Keratinocyte (primary cell): ENCODE measurements at regions not wholly inside any gene's neighbourhood (a gene's known extent, or its start where the extent isn't known, plus 50 kb on each side); places are given as distances from the start of the nearest gene placed in this dataset.

Source experiments
- DNase-seq: peaks from one replicate; pipeline ENCODE4 v3.0.0-alpha.2; 2011; ENCODE audit warnings: low read depth, missing footprints, low spot score
- FAIRE-seq: peaks from 2 replicates; lab custom pipeline; 2011; peaks lifted over from hg19 to GRCh38; lab: Jason Lieb, UNC
- H2AFZ ChIP-seq: 2 replicates; pipeline ENCODE4 v1.6.0; 2012; ENCODE audit warnings: low read length, control low read depth, inconsistent platforms; ENCODE audit not compliant: control insufficient read depth
- H3K27ac ChIP-seq: 2 replicates; pipeline ENCODE4 v1.5.1; 2011; ENCODE audit warnings: low read length; ENCODE audit not compliant: control insufficient read depth, insufficient read depth
- H3K27me3 ChIP-seq: 3 replicates; pipeline ENCODE4 v1.6.0; 2011; ENCODE audit warnings: low read length; ENCODE audit not compliant: control insufficient read depth, insufficient read depth; ENCODE audit errors: extremely low read depth
- H3K36me3 ChIP-seq, 2 experiments: 2 replicates in 1 of 2; 3 replicates in 1 of 2; pipeline ENCODE4 v1.5.1; 2011; ENCODE audit warnings: low read length in 2 of 2, mild to moderate bottlenecking in 1 of 2; ENCODE audit not compliant: control insufficient read depth in 2 of 2, insufficient read depth in 2 of 2; ENCODE audit errors: extremely low read depth in 1 of 2
- H3K4me1 ChIP-seq: 3 replicates; pipeline ENCODE4 v1.5.1; 2011; ENCODE audit warnings: low read length; ENCODE audit not compliant: control insufficient read depth, insufficient read depth; ENCODE audit errors: extremely low read depth
- H3K4me2 ChIP-seq: 3 replicates; pipeline ENCODE4 v1.6.0; 2011; ENCODE audit warnings: low read depth, low read length; ENCODE audit not compliant: control insufficient read depth, insufficient read depth; ENCODE audit errors: extremely low read depth
- H3K4me3 ChIP-seq, 3 experiments: fragments of 200-600 bp in 1 of 3; sonication (generic) in 1 of 3; 2 replicates in 2 of 3; 3 replicates in 1 of 3; pipeline ENCODE4 v1.5.1; 2011 to 2016; ENCODE audit warnings: low read length in 3 of 3, mild to moderate bottlenecking in 3 of 3, control low read depth in 2 of 3, inconsistent platforms in 1 of 3, low read depth in 1 of 3, mixed read lengths in 1 of 3, mixed run types in 1 of 3, moderate library complexity in 1 of 3; ENCODE audit not compliant: control insufficient read depth in 2 of 3, insufficient read depth in 2 of 3; ENCODE audit errors: extremely low read depth in 1 of 3
- H3K79me2 ChIP-seq: 2 replicates; pipeline ENCODE4 v1.6.0; 2012; ENCODE audit warnings: low read length; ENCODE audit not compliant: control insufficient read depth, insufficient read depth
- H3K9ac ChIP-seq: 3 replicates; pipeline ENCODE4 v1.6.0; 2011; ENCODE audit warnings: low read length; ENCODE audit not compliant: control insufficient read depth, insufficient read depth; ENCODE audit errors: extremely low read depth
- H3K9me1 ChIP-seq: 3 replicates; pipeline ENCODE4 v1.6.0; 2011; ENCODE audit warnings: low read length; ENCODE audit not compliant: control insufficient read depth, insufficient read depth; ENCODE audit errors: extremely low read depth
- H3K9me3 ChIP-seq: 2 replicates; pipeline ENCODE4 v1.5.1; 2012; ENCODE audit warnings: low read depth, low read length; ENCODE audit not compliant: control insufficient read depth
- H4K20me1 ChIP-seq: 3 replicates; pipeline ENCODE4 v1.6.0; 2011; ENCODE audit warnings: low read length; ENCODE audit not compliant: control insufficient read depth, insufficient read depth; ENCODE audit errors: extremely low read depth
- EZH2 ChIP-seq: IDR thresholded peaks from one replicate; pipeline ENCODE4 v1.6.1; 2012; ENCODE audit warnings: inconsistent platforms, mild to moderate bottlenecking, low read length, moderate library complexity
- dilution Hi-C: fragments of 300-500 bp; cut with MboI; formaldehyde crosslinking; loops from one replicate; pipeline ENCODE4 v1.7.0; 2020; ENCODE audit warnings: low sequenced_read_pairs; ENCODE audit not compliant: extremely low pct_ligation_motif_present
- TF ChIP-seq, protein P1 (sequence below), 3 experiments: IDR thresholded peaks in 1 of 3; conservative IDR thresholded peaks in 1 of 3; optimal IDR thresholded peaks in 1 of 3; 2 replicates in 2 of 3; 3 replicates in 1 of 3; pipeline versions ENCODE3 to v1.5.1; 2011; ENCODE audit warnings: low read length in 3 of 3, mild to moderate bottlenecking in 3 of 3, moderate library complexity in 2 of 3, control low read depth in 1 of 3, inconsistent platforms in 1 of 3; ENCODE audit not compliant: insufficient read depth in 2 of 3; ENCODE audit errors: extremely low read depth in 1 of 3

DNA sequence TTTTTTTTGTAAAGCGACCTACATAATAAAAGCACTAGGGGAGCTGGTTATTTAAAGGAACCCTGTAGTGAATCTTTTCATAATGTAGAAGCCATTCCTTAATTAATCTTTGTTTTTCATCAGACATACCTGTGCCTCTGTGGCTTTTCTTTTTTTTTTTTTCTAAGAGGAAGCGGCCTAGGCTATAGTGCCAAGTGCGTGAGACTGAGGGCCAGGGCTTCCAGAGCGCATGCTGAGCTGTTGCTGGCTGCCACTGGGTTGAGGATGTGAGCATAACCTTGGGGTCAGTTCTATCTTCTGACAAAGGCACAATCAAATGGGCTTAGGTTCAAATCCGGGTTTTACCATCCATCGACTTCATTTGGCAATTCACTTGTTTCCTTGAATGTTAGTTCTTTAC lies 103.7 kb downstream of the NEUROD6 start:
- H3K4me3 ChIP-seq = no peak overlapping the region
- no peaks in the 10 kb centered on the region for H4K20me1 ChIP-seq
- no peaks in the 10 kb centered on the region for H3K79me2 ChIP-seq
- no peak overlapping the region for H3K9ac ChIP-seq
- TF ChIP-seq, protein P1, sequence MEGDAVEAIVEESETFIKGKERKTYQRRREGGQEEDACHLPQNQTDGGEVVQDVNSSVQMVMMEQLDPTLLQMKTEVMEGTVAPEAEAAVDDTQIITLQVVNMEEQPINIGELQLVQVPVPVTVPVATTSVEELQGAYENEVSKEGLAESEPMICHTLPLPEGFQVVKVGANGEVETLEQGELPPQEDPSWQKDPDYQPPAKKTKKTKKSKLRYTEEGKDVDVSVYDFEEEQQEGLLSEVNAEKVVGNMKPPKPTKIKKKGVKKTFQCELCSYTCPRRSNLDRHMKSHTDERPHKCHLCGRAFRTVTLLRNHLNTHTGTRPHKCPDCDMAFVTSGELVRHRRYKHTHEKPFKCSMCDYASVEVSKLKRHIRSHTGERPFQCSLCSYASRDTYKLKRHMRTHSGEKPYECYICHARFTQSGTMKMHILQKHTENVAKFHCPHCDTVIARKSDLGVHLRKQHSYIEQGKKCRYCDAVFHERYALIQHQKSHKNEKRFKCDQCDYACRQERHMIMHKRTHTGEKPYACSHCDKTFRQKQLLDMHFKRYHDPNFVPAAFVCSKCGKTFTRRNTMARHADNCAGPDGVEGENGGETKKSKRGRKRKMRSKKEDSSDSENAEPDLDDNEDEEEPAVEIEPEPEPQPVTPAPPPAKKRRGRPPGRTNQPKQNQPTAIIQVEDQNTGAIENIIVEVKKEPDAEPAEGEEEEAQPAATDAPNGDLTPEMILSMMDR (optimal IDR thresholded peaks at IDR 0.05 in 1 of 3, IDR thresholded peaks at IDR 0.05 in 1 of 3, conservative IDR thresholded peaks at IDR 0.05 in 1 of 3; ENCODE audit: extremely low read depth in 1 of 3, insufficient read depth in 2 of 3, low read length in 3 of 3) = no peak
- no peak for TF ChIP-seq EZH2
- no peaks in the 10 kb centered on the region for H3K9me3 ChIP-seq
- no peaks in the 10 kb centered on the region for H3K4me1 ChIP-seq
- H3K9me1 ChIP-seq = no peaks in the 10 kb centered on the region
- H2AFZ ChIP-seq = no peak overlapping the region
- H3K27me3 ChIP-seq = peaks cover 6% of the 10 kb centered on the region
- H3K4me2 ChIP-seq = no peak overlapping the region
- no peak for DNase-seq
- no peak overlapping the region for H3K27ac ChIP-seq
- dilution Hi-C loops = no loop called here
- H3K36me3 ChIP-seq = no peaks in the 10 kb centered on the region
- FAIRE-seq = no peak

DNA sequence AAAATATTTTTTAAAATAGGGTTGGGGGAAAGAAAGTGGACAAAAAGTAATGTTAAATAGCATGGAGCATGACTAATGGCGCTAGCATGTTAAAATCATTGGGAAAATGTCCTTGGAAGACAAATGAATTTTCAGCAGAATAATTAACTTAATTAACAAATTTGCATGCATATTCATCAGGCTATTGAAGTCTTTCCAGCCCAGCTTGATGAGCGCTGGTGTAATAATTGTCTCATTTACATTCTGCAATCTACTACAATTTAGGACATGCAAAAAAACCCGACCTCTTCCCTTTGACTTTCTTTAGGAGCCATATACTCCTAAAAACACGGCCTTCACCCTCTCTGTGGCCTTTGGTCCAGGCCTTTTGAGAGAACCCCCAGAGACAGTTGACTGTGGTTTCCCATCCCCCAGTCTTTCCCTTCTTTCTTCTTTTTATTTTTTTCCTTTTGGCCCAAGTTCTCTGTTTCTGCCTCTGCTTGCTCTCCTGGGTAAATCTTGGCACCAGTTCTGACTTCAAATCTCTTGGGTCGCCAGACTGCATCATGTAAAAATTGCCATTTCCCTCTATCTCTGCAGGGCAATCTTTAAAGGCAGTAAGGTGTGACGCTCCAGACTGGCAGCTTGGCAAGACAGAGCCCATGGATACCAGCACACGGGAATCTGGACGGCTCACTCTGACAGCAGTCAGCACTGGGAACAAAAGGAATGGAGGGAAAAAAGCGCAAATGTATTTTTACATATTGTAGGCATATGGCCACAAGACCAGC lies 105.5 kb downstream of the NEUROD6 start:
- Histone ChIP-seq H2AFZ (no peak overlapping the region), H3K27ac (no peak overlapping the region), H3K36me3 (no peaks in the 10 kb centered on the region), H3K27me3 (peaks cover 6% of the 10 kb centered on the region), H3K4me2 (no peak overlapping the region), H3K9me1 (no peaks in the 10 kb centered on the region), H4K20me1 (no peaks in the 10 kb centered on the region), H3K4me3 (no peak overlapping the region), H3K79me2 (no peaks in the 10 kb centered on the region), H3K9ac (no peak overlapping the region), H3K4me1 (no peaks in the 10 kb centered on the region), H3K9me3 (no peaks in the 10 kb centered on the region)
- no peak for DNase-seq
- dilution Hi-C loops = no loop called here
- peak; percentile 27 for TF ChIP-seq EZH2
- TF ChIP-seq, protein P1 (optimal IDR thresholded peaks at IDR 0.05 in 1 of 3, IDR thresholded peaks at IDR 0.05 in 1 of 3, conservative IDR thresholded peaks at IDR 0.05 in 1 of 3; ENCODE audit: extremely low read depth in 1 of 3, insufficient read depth in 2 of 3, low read length in 3 of 3) = no peak
- no peak for FAIRE-seq
